H1 (cell line): ENCODE measurements at regions not wholly inside any gene's neighbourhood (a gene's known extent, or its start where the extent isn't known, plus 50 kb on each side); places are given as distances from the start of the nearest gene placed in this dataset.

ENCODE experiments used
- BCL11A ChIP-seq, 2 experiments: IDR thresholded peaks; one replicate each; pipeline ENCODE4 v1.6.1; 2011; ENCODE audit warnings: low read depth in 2 of 2, low read length in 2 of 2, mild to moderate bottlenecking in 2 of 2
- BRCA1 ChIP-seq: IDR thresholded peaks from 2 replicates; pipeline ENCODE4 v1.6.1; 2012; ENCODE audit warnings: low read depth, low read length, improper control_type of control experiment
- CBX5 ChIP-seq: fragments of 300-800, 300-1000 bp; sonication (generic); IDR thresholded peaks from 2 replicates; pipeline ENCODE4 v1.7.1; 2016; ENCODE audit warnings: antibody characterized with exemption, low read length, low read depth
- CBX8 ChIP-seq: fragments of 300-800, 300-1000 bp; sonication (generic); IDR thresholded peaks from 2 replicates; pipeline ENCODE4 v1.7.1; 2016; ENCODE audit warnings: low read depth, low read length, borderline replicate concordance
- CHD7 ChIP-seq: fragments of 300-600 bp; sonication (generic); IDR thresholded peaks from 2 replicates; pipeline ENCODE4 v1.7.1; 2012; ENCODE audit warnings: low read length, moderate library complexity, mild to moderate bottlenecking, inconsistent platforms; ENCODE audit not compliant: insufficient replicate concordance
- EGR1 ChIP-seq: IDR thresholded peaks from 2 replicates; pipeline ENCODE4 v1.6.1; 2011; ENCODE audit warnings: low read depth, low read length, borderline replicate concordance
- FOSL1 ChIP-seq: IDR thresholded peaks from 2 replicates; pipeline ENCODE4 v1.6.1; 2011; ENCODE audit warnings: mild to moderate bottlenecking, low read depth, low read length, moderate library complexity; ENCODE audit not compliant: insufficient read depth
- KDM4A ChIP-seq: IDR thresholded peaks from one replicate; pipeline ENCODE4 v1.7.1; 2012; ENCODE audit warnings: low read depth, mild to moderate bottlenecking, moderate library complexity, low read length, inconsistent platforms; ENCODE audit not compliant: severe bottlenecking
- POLR2A ChIP-seq, 2 experiments: IDR thresholded peaks; 1 replicate in 1 of 2; 2 replicates in 1 of 2; pipeline ENCODE4 v1.6.1; 2011; ENCODE audit warnings: low read depth in 2 of 2, low read length in 2 of 2, mild to moderate bottlenecking in 2 of 2; ENCODE audit errors: control extremely low read depth in 1 of 2
- POLR2AphosphoS5 ChIP-seq: IDR thresholded peaks from 2 replicates; pipeline ENCODE4 v1.6.1; 2011; ENCODE audit warnings: low read depth, low read length
- RAD21 ChIP-seq, 2 experiments: IDR thresholded peaks in 1 of 2; conservative IDR thresholded peaks in 1 of 2; 2 replicates each; pipeline ENCODE4 v1.6.1; 2011; ENCODE audit warnings: low read depth in 2 of 2, low read length in 2 of 2, improper control_type of control experiment in 1 of 2, inconsistent platforms in 1 of 2, mild to moderate bottlenecking in 1 of 2, moderate library complexity in 1 of 2
- SRF ChIP-seq: IDR thresholded peaks from 2 replicates; pipeline ENCODE4 v1.6.1; 2011; ENCODE audit warnings: mild to moderate bottlenecking, low read depth, low read length, moderate library complexity
- ZNF274 ChIP-seq: IDR thresholded peaks from 2 replicates; pipeline ENCODE4 v1.7.0; 2012; ENCODE audit warnings: low read length, borderline replicate concordance; ENCODE audit errors: extremely low read depth

GRCh38 chr18:32548688-32549087 is 78.0 kb upstream of the GAREM1 start (continued):
- TF ChIP-seq CHD7 (no peak), EGR1 (no peak), CBX5 (no peak), POLR2A (IDR thresholded peaks at IDR 0.05; ENCODE audit: control extremely low read depth in 1 of 2, low read depth in 2 of 2, low read length in 2 of 2) (no peak), POLR2AphosphoS5 (no peak), SRF (no peak), RAD21 (IDR thresholded peaks at IDR 0.05 in 1 of 2, conservative IDR thresholded peaks at IDR 0.05 in 1 of 2; ENCODE audit: low read depth in 2 of 2, low read length in 2 of 2) (0 out of 4 replicates have a peak, but pooled peaks of 1 of the 2 experiments have one; percentile 2), CBX8 (no peak), BCL11A (IDR thresholded peaks at IDR 0.05; ENCODE audit: low read depth in 2 of 2, low read length in 2 of 2) (peak in 1 of 2 experiments; percentile 31), BRCA1 (no peak), KDM4A (no peak), ZNF274 (no peak), FOSL1 (no peak)
